Vagina (tissue), 2 donors: ENCODE measurements at regions not wholly inside any gene's neighbourhood (a gene's known extent, or its start where the extent isn't known, plus 50 kb on each side); places are given as distances from the start of the nearest gene placed in this dataset.
"Not testable (repeated sequence)": the region's sequence is repeated elsewhere in the genome, so short reads cannot be mapped to it uniquely, and the experiment has no call there.

Experiments
- POLR2A ChIP-seq, 2 donors: fragments of 450-650 bp; IDR thresholded peaks; one replicate each; pipeline ENCODE4 v1.6.1; 2017; ENCODE audit warnings: antibody characterized with exemption in 2 of 2, mild to moderate bottlenecking in 2 of 2, moderate library complexity in 2 of 2
- POLR2AphosphoS5 ChIP-seq, 2 donors: sonication (generic); formaldehyde crosslinking; IDR thresholded peaks; one replicate each; pipeline ENCODE4 v1.9.0; 2017; ENCODE audit warnings: antibody characterized with exemption in 2 of 2, mild to moderate bottlenecking in 2 of 2, low read depth in 1 of 2; ENCODE audit not compliant: insufficient read depth in 1 of 2
- TF ChIP-seq, protein P1 (sequence below), 3 experiments: fragments of 450-650 bp in 2 of 3; fragments of 200-600 bp in 1 of 3; sonication (generic) in 1 of 3; IDR thresholded peaks; one replicate each; pipeline ENCODE4 v1.5.1; 2017 to 2019; ENCODE audit warnings: antibody characterized with exemption in 3 of 3, mild to moderate bottlenecking in 2 of 3, moderate library complexity in 2 of 3

DNA sequence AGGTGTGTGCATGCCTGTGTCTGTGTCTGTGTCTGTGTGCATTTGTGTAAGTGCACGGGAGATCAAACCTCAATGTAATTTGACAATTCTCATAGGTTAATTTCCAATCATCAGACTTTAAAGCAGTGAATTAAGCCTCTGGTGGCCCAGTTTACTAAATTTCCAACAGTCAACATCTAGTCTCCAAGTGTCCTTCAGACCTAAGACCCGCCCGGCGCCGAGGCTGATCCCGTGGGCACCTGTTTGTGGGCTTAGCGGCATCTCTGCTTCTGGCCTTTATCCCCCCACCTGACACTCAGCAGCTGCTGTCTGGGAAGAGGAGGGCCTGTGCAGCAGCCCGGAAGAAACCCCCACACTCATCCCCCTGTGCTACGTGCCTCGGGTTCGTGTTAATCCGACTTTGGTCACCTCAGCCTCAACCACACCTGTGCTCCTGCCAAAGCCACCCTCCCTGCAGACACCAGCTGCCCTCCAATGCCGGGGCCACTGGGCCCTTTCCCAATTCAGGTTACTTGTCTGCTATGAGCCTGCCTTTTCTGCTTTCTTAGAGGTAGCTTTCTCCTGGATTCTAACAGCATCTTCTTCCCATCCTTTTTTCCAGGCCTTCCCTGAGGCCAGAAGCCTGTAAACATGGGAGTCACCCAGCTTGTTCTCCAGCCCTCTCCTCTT, 154.7 kb downstream of the ATP6V0E2 start:
- TF ChIP-seq POLR2A (IDR thresholded peaks at IDR 0.05); POLR2AphosphoS5 (IDR thresholded peaks at IDR 0.05; ENCODE audit: insufficient read depth in 1 of 2, low read depth in 1 of 2): not testable (repeated sequence)
- TF ChIP-seq, protein P1, sequence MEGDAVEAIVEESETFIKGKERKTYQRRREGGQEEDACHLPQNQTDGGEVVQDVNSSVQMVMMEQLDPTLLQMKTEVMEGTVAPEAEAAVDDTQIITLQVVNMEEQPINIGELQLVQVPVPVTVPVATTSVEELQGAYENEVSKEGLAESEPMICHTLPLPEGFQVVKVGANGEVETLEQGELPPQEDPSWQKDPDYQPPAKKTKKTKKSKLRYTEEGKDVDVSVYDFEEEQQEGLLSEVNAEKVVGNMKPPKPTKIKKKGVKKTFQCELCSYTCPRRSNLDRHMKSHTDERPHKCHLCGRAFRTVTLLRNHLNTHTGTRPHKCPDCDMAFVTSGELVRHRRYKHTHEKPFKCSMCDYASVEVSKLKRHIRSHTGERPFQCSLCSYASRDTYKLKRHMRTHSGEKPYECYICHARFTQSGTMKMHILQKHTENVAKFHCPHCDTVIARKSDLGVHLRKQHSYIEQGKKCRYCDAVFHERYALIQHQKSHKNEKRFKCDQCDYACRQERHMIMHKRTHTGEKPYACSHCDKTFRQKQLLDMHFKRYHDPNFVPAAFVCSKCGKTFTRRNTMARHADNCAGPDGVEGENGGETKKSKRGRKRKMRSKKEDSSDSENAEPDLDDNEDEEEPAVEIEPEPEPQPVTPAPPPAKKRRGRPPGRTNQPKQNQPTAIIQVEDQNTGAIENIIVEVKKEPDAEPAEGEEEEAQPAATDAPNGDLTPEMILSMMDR (IDR thresholded peaks at IDR 0.05) = not testable (repeated sequence)
